Panc1 (cell line): ENCODE measurements at regions not wholly inside any gene's neighbourhood (a gene's known extent, or its start where the extent isn't known, plus 50 kb on each side); places are given as distances from the start of the nearest gene placed in this dataset.

Experiments
- ATAC-seq: fragments of 200-7000 bp; cut with Tn5 transposase; 2 replicates; pipeline ENCODE4 v1.9.1; 2020; ENCODE audit warnings: mild to moderate bottlenecking, moderate library complexity
- BruUV-seq: library from RNA; stranded (reverse); fragments of 400-500 nt; replicated peaks from 2 replicates; lab custom pipeline; 2021; lab: Mats Ljungman, UMichigan
- CTCF ChIA-PET: fragments of 300-600 bp; sonication (Branson Sonifier 250); formaldehyde crosslinking; loops from one replicate; lab custom pipeline; 2022; ENCODE audit warnings: antibody characterized with exemption; lab: Charles Lee
- POLR2A ChIA-PET: fragments of 300-600 bp; sonication (Branson Sonifier 250); formaldehyde crosslinking; loops from one replicate; lab custom pipeline; 2022; ENCODE audit warnings: antibody characterized with exemption; lab: Charles Lee
- DNase-seq: peaks from one replicate; pipeline ENCODE4 v3.0.0-alpha.2; 2010; ENCODE audit warnings: low read depth, low spot score
- H3K27ac ChIP-seq: 2 replicates; pipeline ENCODE4 v1.5.1; 2011; ENCODE audit warnings: mild to moderate bottlenecking, low read length, inconsistent platforms
- H3K27me3 ChIP-seq: fragments of 200-500 bp; sonication (Bioruptor generic); 2 replicates; pipeline ENCODE4 v1.6.0; 2014; ENCODE audit warnings: low read length, inconsistent platforms; ENCODE audit not compliant: control insufficient read depth, insufficient read depth
- H3K36me3 ChIP-seq: fragments of 200-500 bp; sonication (Bioruptor generic); 2 replicates; pipeline ENCODE4 v1.5.1; 2014; ENCODE audit warnings: inconsistent platforms, mild to moderate bottlenecking, low read length, moderate library complexity; ENCODE audit not compliant: control insufficient read depth, insufficient read depth
- H3K4me1 ChIP-seq: 2 replicates; pipeline ENCODE4 v1.5.1; 2011; ENCODE audit warnings: inconsistent platforms, mild to moderate bottlenecking, low read length, moderate library complexity; ENCODE audit not compliant: control insufficient read depth, insufficient read depth
- H3K4me3 ChIP-seq, 2 experiments: 2 replicates each; pipeline ENCODE4 v1.5.1; 2011 to 2012; ENCODE audit warnings: low read depth in 2 of 2, low read length in 2 of 2, mild to moderate bottlenecking in 2 of 2, inconsistent platforms in 1 of 2, moderate library complexity in 1 of 2
- H3K9me3 ChIP-seq: fragments of 200-500 bp; sonication (Bioruptor generic); 2 replicates; pipeline ENCODE4 v1.5.1; 2014; ENCODE audit warnings: low read depth, mild to moderate bottlenecking, inconsistent platforms, low read length, moderate library complexity; ENCODE audit not compliant: control insufficient read depth, insufficient read depth
- POLR2AphosphoS5 ChIP-seq: IDR thresholded peaks from 2 replicates; pipeline ENCODE4 v1.6.1; 2012; ENCODE audit warnings: mild to moderate bottlenecking, low read depth, low read length, moderate library complexity
- REST ChIP-seq, 2 experiments: IDR thresholded peaks; 2 replicates each; pipeline ENCODE4 v1.6.1; 2011 to 2012; ENCODE audit warnings: low read depth in 2 of 2, control low read depth in 1 of 2, low read length in 1 of 2, mild to moderate bottlenecking in 1 of 2, moderate library complexity in 1 of 2; ENCODE audit not compliant: insufficient read depth in 1 of 2
- SIN3A ChIP-seq: IDR thresholded peaks from 2 replicates; pipeline ENCODE4 v1.6.1; 2012; ENCODE audit warnings: low read depth, mild to moderate bottlenecking, low read length, moderate library complexity, borderline replicate concordance; ENCODE audit not compliant: insufficient read depth
- TCF7L2 ChIP-seq: IDR thresholded peaks from 2 replicates; pipeline ENCODE4 v1.6.1; 2011; ENCODE audit warnings: mild to moderate bottlenecking, low read depth, low read length, inconsistent platforms
- in situ Hi-C: cut with HindIII; loops from 2 replicates; pipeline ENCODE4 v1.10.0; 2016; ENCODE audit warnings: low sequenced_read_pairs, low pct_unique_long_range_greater_than_20kb
- intact Hi-C: fragments of 100-400 bp; cut with micrococcal nuclease; formaldehyde crosslinking; loops from one replicate; pipeline ENCODE4 v1.10.0; 2022; ENCODE audit not compliant: unreplicated experiment
- TF ChIP-seq, protein P1 (sequence below): fragments of 450-650 bp; IDR thresholded peaks from 2 replicates; pipeline ENCODE4 v1.5.1; 2017; ENCODE audit warnings: mild to moderate bottlenecking

DNA sequence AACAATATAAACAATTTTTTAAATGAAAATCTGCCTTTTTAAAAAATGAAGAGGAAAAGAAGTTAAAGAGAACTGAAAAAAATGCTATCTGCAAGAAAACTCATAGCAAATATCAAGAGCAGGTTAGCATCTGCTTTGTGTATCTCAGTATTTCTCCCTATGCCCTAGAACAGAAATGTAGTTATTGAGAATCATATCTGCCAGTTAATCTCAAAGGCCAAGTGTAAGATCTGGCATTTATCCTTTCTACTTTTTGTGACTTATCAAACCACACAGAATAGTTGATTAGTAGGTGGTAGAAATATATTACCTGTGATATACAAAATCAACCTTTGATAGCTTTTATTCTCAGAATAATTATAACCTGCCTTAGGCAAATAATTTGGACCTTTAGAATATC lies 1699.8 kb downstream of the EFNA5 start:
- H3K27me3 ChIP-seq = no peaks in the 10 kb centered on the region
- intact Hi-C loops = no loop called here
- H3K9me3 ChIP-seq = no peaks in the 10 kb centered on the region
- H3K4me3 ChIP-seq = no peak overlapping the region
- H3K4me1 ChIP-seq = no peaks in the 10 kb centered on the region
- ATAC-seq (no peak), DNase-seq (no peak)
- in situ Hi-C loops = no loop called here
- BruUV-seq = no TSS peak
- TF ChIP-seq SIN3A = no peak
- no peak for TF ChIP-seq REST (IDR thresholded peaks at IDR 0.05; ENCODE audit: insufficient read depth in 1 of 2, low read depth in 2 of 2, low read length in 1 of 2)
- TF ChIP-seq TCF7L2 = no peak
- TF ChIP-seq POLR2AphosphoS5 = no peak
- TF ChIP-seq, protein P1, sequence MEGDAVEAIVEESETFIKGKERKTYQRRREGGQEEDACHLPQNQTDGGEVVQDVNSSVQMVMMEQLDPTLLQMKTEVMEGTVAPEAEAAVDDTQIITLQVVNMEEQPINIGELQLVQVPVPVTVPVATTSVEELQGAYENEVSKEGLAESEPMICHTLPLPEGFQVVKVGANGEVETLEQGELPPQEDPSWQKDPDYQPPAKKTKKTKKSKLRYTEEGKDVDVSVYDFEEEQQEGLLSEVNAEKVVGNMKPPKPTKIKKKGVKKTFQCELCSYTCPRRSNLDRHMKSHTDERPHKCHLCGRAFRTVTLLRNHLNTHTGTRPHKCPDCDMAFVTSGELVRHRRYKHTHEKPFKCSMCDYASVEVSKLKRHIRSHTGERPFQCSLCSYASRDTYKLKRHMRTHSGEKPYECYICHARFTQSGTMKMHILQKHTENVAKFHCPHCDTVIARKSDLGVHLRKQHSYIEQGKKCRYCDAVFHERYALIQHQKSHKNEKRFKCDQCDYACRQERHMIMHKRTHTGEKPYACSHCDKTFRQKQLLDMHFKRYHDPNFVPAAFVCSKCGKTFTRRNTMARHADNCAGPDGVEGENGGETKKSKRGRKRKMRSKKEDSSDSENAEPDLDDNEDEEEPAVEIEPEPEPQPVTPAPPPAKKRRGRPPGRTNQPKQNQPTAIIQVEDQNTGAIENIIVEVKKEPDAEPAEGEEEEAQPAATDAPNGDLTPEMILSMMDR = no peak
- ChIA-PET POLR2A (no interaction called here), CTCF (no interaction called here)
- no peaks in the 10 kb centered on the region; the same call in 1 of the 2 replicates for H3K36me3 ChIP-seq
- no peak overlapping the region for H3K27ac ChIP-seq

DNA sequence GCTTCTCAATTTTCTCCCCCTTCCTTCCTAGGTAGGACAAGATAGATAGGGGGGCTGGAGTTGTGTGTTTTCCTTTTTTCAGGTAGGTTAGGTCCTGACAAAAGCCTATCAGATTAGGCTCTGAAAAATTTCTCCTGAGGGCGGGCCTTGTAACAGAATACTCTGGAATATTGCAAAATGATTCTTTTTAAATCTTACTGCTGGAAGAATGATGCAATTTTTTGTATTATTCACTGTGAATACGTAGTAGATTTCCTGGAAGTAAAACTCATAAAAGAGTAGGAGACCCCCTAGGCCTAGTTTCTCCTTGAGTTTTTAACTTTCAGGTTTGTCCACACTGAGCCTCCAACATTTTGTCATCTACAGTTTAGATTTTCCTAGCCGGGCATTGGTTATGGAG lies 1701.8 kb downstream of the EFNA5 start:
- H3K27me3 ChIP-seq = no peaks in the 10 kb centered on the region
- TF ChIP-seq, protein P1 = no peak
- TF ChIP-seq TCF7L2 (no peak), POLR2AphosphoS5 (no peak), REST (IDR thresholded peaks at IDR 0.05; ENCODE audit: insufficient read depth in 1 of 2, low read depth in 2 of 2, low read length in 1 of 2) (no peak), SIN3A (no peak)
- intact Hi-C loops = no loop called here
- no peaks in the 10 kb centered on the region; the same call in 1 of the 2 replicates for H3K36me3 ChIP-seq
- ATAC-seq (no peak), DNase-seq (no peak)
- POLR2A ChIA-PET = no interaction called here
- no peak overlapping the region for H3K27ac ChIP-seq
- BruUV-seq = no TSS peak
- CTCF ChIA-PET = no interaction called here
- H3K4me3 ChIP-seq = no peak overlapping the region
- H3K4me1 ChIP-seq = no peaks in the 10 kb centered on the region
- H3K9me3 ChIP-seq = no peaks in the 10 kb centered on the region
- in situ Hi-C loops = no loop called here
